ENCODE measurements at regions not wholly inside any gene's neighbourhood (a gene's known extent, or its start where the extent isn't known, plus 50 kb on each side); places are given as distances from the start of the nearest gene placed in this dataset.

GRCh38 chr9:82923092-82923911, 139.6 kb downstream of the RASEF start:
- Histone ChIP-seq H3K4me2 (replicated peaks; ENCODE audit: low read depth, low read length, poor library complexity, severe bottlenecking) (no peak overlapping the region), H3K27me3 (replicated peaks in 1 of 4; ENCODE audit: control extremely low read depth in 1 of 4, control insufficient read depth in 3 of 4, insufficient read depth in 4 of 4, low read length in 3 of 4) (no peaks in the 10 kb centered on the region), H3K27ac (ENCODE audit: low read length in 2 of 2) (no peak overlapping the region), H3K36me3 (replicated peaks in 1 of 2; ENCODE audit: control extremely low read depth in 1 of 2, control insufficient read depth in 1 of 2, extremely low read depth in 1 of 2, insufficient read depth in 2 of 2, low read length in 1 of 2) (no peaks in the 10 kb centered on the region), H3K9me3 (ENCODE audit: control extremely low read depth in 1 of 3, control insufficient read depth in 2 of 3, insufficient read depth in 1 of 3, low read length in 2 of 3) (no peaks in the 10 kb centered on the region), H3K9ac (ENCODE audit: low read length) (no peak overlapping the region), H4K20me1 (ENCODE audit: control insufficient read depth, insufficient read depth, low read length, poor library complexity, severe bottlenecking) (no peaks in the 10 kb centered on the region), H3K4me1 (ENCODE audit: control insufficient read depth in 2 of 2, insufficient read depth in 2 of 2, low read length in 2 of 2) (no peaks in the 10 kb centered on the region), H3K79me2 (ENCODE audit: control insufficient read depth, insufficient read depth, low read length) (no peaks in the 10 kb centered on the region), H2AFZ (ENCODE audit: insufficient read depth, low read depth, low read length, poor library complexity, severe bottlenecking) (no peak overlapping the region), H3K4me3 (ENCODE audit: control extremely low read depth in 1 of 5, extremely low read depth in 1 of 5, insufficient read depth in 1 of 5, low read depth in 2 of 5, low read length in 4 of 5) (no peak overlapping the region)
- ChIA-PET CTCF (no interaction called here), POLR2A (no interaction called here)
- ATAC-seq (ENCODE audit: low read depth) (no peak), DNase-seq (no peak)
- 40% methylated on average over 11 of the region's 13 CpGs for WGBS (ENCODE audit: insufficient coverage)
- intact Hi-C loops (cut with micrococcal nuclease) = no loop called here
- Mint-ChIP-seq H3K4me1 (no peaks in the 10 kb centered on the region), H3K4me3 (no peak overlapping the region), H3K9me3 (ENCODE audit: insufficient read depth) (no peaks in the 10 kb centered on the region), H3K27ac (no peak overlapping the region), H3K27me3 (peaks cover 3% of the 10 kb centered on the region)
- TF ChIP-seq EZH2 (IDR thresholded peaks at IDR 0.05; ENCODE audit: borderline replicate concordance, insufficient read depth, low read depth, low read length, poor library complexity, severe bottlenecking) = no peak
- TF ChIP-seq, protein P1, sequence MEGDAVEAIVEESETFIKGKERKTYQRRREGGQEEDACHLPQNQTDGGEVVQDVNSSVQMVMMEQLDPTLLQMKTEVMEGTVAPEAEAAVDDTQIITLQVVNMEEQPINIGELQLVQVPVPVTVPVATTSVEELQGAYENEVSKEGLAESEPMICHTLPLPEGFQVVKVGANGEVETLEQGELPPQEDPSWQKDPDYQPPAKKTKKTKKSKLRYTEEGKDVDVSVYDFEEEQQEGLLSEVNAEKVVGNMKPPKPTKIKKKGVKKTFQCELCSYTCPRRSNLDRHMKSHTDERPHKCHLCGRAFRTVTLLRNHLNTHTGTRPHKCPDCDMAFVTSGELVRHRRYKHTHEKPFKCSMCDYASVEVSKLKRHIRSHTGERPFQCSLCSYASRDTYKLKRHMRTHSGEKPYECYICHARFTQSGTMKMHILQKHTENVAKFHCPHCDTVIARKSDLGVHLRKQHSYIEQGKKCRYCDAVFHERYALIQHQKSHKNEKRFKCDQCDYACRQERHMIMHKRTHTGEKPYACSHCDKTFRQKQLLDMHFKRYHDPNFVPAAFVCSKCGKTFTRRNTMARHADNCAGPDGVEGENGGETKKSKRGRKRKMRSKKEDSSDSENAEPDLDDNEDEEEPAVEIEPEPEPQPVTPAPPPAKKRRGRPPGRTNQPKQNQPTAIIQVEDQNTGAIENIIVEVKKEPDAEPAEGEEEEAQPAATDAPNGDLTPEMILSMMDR (IDR thresholded peaks at IDR 0.05) = no peak

DNA sequence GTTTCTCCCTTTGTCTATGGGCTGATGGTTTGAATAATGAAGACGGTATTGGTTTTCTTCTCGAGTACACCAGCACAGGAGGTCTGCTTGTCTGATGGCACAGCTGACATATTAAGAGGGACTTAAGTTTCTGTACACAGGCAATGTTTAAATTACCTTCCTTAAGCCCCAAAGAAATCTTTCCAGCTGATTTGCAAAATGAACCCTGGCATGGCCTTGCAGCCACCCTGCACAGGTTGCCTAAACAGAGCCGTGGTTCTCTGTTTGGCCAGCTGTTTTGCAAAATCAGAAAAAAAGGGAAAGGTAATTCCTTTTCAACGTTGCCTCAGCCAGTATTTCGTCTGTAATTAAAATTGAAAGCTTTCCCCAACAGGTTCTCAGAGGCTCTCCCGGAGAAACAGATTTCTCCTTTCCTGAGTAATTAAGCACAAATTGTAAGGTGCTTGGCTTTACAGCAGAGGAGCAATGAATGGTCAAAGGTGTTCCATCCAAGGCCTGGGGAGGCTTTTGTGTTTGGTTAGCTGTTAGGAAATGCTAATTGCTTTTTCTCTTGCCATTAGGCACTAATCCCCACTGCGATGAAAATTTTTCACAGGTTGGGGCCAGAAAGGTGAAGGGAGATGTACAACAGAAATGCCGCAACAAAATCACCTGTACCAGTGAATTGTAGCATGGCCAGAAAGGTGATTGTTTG, 138.9 kb downstream of the RASEF start:
- no peak overlapping the region for H3K4me3 Mint-ChIP-seq
- H3K27ac Mint-ChIP-seq = no peak overlapping the region
- ATAC-seq (ENCODE audit: low read depth) (no peak), DNase-seq (no peak)
- peaks cover 3% of the 10 kb centered on the region for H3K27me3 Mint-ChIP-seq
- Histone ChIP-seq H3K9ac (ENCODE audit: low read length) (no peak overlapping the region), H3K4me2 (replicated peaks; ENCODE audit: low read depth, low read length, poor library complexity, severe bottlenecking) (no peak overlapping the region), H3K36me3 (replicated peaks in 1 of 2; ENCODE audit: control extremely low read depth in 1 of 2, control insufficient read depth in 1 of 2, extremely low read depth in 1 of 2, insufficient read depth in 2 of 2, low read length in 1 of 2) (no peaks in the 10 kb centered on the region), H3K9me3 (ENCODE audit: control extremely low read depth in 1 of 3, control insufficient read depth in 2 of 3, insufficient read depth in 1 of 3, low read length in 2 of 3) (no peaks in the 10 kb centered on the region), H2AFZ (ENCODE audit: insufficient read depth, low read depth, low read length, poor library complexity, severe bottlenecking) (no peak overlapping the region), H3K79me2 (ENCODE audit: control insufficient read depth, insufficient read depth, low read length) (no peaks in the 10 kb centered on the region), H3K27me3 (replicated peaks in 1 of 4; ENCODE audit: control extremely low read depth in 1 of 4, control insufficient read depth in 3 of 4, insufficient read depth in 4 of 4, low read length in 3 of 4) (no peaks in the 10 kb centered on the region), H3K4me1 (ENCODE audit: control insufficient read depth in 2 of 2, insufficient read depth in 2 of 2, low read length in 2 of 2) (no peaks in the 10 kb centered on the region), H3K4me3 (ENCODE audit: control extremely low read depth in 1 of 5, extremely low read depth in 1 of 5, insufficient read depth in 1 of 5, low read depth in 2 of 5, low read length in 4 of 5) (no peak overlapping the region), H3K27ac (ENCODE audit: low read length in 2 of 2) (no peak overlapping the region), H4K20me1 (ENCODE audit: control insufficient read depth, insufficient read depth, low read length, poor library complexity, severe bottlenecking) (no peaks in the 10 kb centered on the region)
- ChIA-PET CTCF (no interaction called here), POLR2A (no interaction called here)
- TF ChIP-seq, protein P1 (IDR thresholded peaks at IDR 0.05) = no peak
- TF ChIP-seq EZH2 (IDR thresholded peaks at IDR 0.05; ENCODE audit: borderline replicate concordance, insufficient read depth, low read depth, low read length, poor library complexity, severe bottlenecking) = no peak
- H3K9me3 Mint-ChIP-seq (ENCODE audit: insufficient read depth) = no peaks in the 10 kb centered on the region
- 96% methylated on average over 3 of the region's 8 CpGs for WGBS (ENCODE audit: insufficient coverage)
- intact Hi-C loops (cut with micrococcal nuclease) = no loop called here
- H3K4me1 Mint-ChIP-seq = no peaks in the 10 kb centered on the region
